HCT116 (cell line): ENCODE measurements at regions not wholly inside any gene's neighbourhood (a gene's known extent, or its start where the extent isn't known, plus 50 kb on each side); places are given as distances from the start of the nearest gene placed in this dataset.

Source experiments
- ATAC-seq: fragments of 200-7000 bp; cut with Tn5 transposase; 2 replicates; pipeline ENCODE4 v1.9.1; 2020; ENCODE audit warnings: mild to moderate bottlenecking, moderate library complexity
- BruUV-seq: library from RNA; stranded (reverse); fragments of 400-500 nt; replicated peaks from 2 replicates; lab custom pipeline; 2021; lab: Mats Ljungman, UMichigan
- CTCF ChIA-PET: fragments of 300-600 bp; sonication (Branson Sonifier 250); formaldehyde crosslinking; loops from one replicate; lab custom pipeline; 2021; ENCODE audit warnings: antibody characterized with exemption; lab: Charles Lee
- POLR2A ChIA-PET: fragments of 300-600, 350-600 bp; sonication (Branson Sonifier 250); formaldehyde crosslinking; loops from one replicate; lab custom pipeline; 2021; ENCODE audit warnings: antibody characterized with exemption; lab: Charles Lee
- RAD21 ChIA-PET, 2 experiments: fragments of 300-600 bp; sonication (Branson Sonifier 250); formaldehyde crosslinking; loops; one replicate each; lab custom pipeline; 2023; ENCODE audit warnings: low total read pairs in 2 of 2; ENCODE audit not compliant: uncharacterized antibody in 2 of 2, unreplicated experiment in 2 of 2, low non-redundant PET in 1 of 2; lab: Charles Lee
- DNase-seq: peaks from one replicate; pipeline ENCODE4 v3.0.0-alpha.2; 2010; ENCODE audit warnings: low read depth, low spot score
- H2AFZ ChIP-seq: fragments of 200-600 bp; shearing (Covaris generic), sonication (generic); 2 replicates; pipeline ENCODE4 v1.6.1; 2017; ENCODE audit warnings: low read depth, mixed run types, mixed read lengths, antibody characterized with exemption, low read length; ENCODE audit not compliant: poor library complexity, severe bottlenecking
- H3K27ac ChIP-seq: 2 replicates; pipeline ENCODE4 v1.5.1; 2012; ENCODE audit warnings: low read depth, low read length
- H3K27me3 ChIP-seq: fragments of 200-600 bp; sonication (generic); 2 replicates; pipeline ENCODE4 v1.6.1; 2016; ENCODE audit warnings: mixed run types, low read length, mixed read lengths; ENCODE audit not compliant: insufficient read depth
- H3K36me3 ChIP-seq, 2 experiments: fragments of 200-500 bp in 1 of 2; fragments of 200-600 bp in 1 of 2; sonication (Bioruptor generic) in 1 of 2; sonication (generic) in 1 of 2; 2 replicates each; pipeline versions ENCODE4 v1.5.1 to v1.6.1; 2014 to 2016; ENCODE audit warnings: low read length in 2 of 2, inconsistent platforms in 1 of 2, mixed read lengths in 1 of 2, mixed run types in 1 of 2; ENCODE audit not compliant: insufficient read depth in 2 of 2, control insufficient read depth in 1 of 2
- H3K4me1 ChIP-seq, 2 experiments: fragments of 200-600 bp in 1 of 2; sonication (generic) in 1 of 2; 2 replicates each; pipeline versions ENCODE4 v1.5.1 to v1.6.1; 2012 to 2017; ENCODE audit warnings: low read length in 2 of 2, inconsistent platforms in 1 of 2, mild to moderate bottlenecking in 1 of 2, mixed read lengths in 1 of 2, mixed run types in 1 of 2, moderate library complexity in 1 of 2; ENCODE audit not compliant: insufficient read depth in 2 of 2, control insufficient read depth in 1 of 2
- H3K4me2 ChIP-seq: fragments of 200-600 bp; sonication (generic); 2 replicates; pipeline ENCODE4 v1.6.1; 2017; ENCODE audit warnings: mixed run types, low read length, mixed read lengths
- H3K4me3 ChIP-seq, 2 experiments: fragments of 200-600 bp in 1 of 2; sonication (generic) in 1 of 2; replicated peaks in 1 of 2; 2 replicates each; pipeline ENCODE4 v1.5.1; 2011 to 2016; ENCODE audit warnings: low read length in 2 of 2, control low read depth in 1 of 2, low read depth in 1 of 2, mild to moderate bottlenecking in 1 of 2, mixed read lengths in 1 of 2, mixed run types in 1 of 2
- H3K79me2 ChIP-seq: fragments of 200-600 bp; sonication (generic); 2 replicates; pipeline ENCODE4 v1.6.1; 2017; ENCODE audit warnings: mild to moderate bottlenecking, mixed run types, low read length, moderate library complexity, mixed read lengths; ENCODE audit not compliant: insufficient read depth
- H3K9ac ChIP-seq: fragments of 200-600 bp; sonication (generic); 2 replicates; pipeline ENCODE4 v1.6.1; 2016; ENCODE audit warnings: low read length, mixed read lengths
- H3K9me2 ChIP-seq: fragments of 200-600 bp; sonication (generic), shearing (Covaris generic); 2 replicates; pipeline ENCODE4 v1.6.1; 2017; ENCODE audit warnings: mixed run types, mild to moderate bottlenecking, moderate library complexity; ENCODE audit not compliant: insufficient read depth
- H3K9me3 ChIP-seq, 2 experiments: fragments of 200-500 bp in 1 of 2; fragments of 200-600 bp in 1 of 2; sonication (Bioruptor generic) in 1 of 2; sonication (generic) in 1 of 2; 2 replicates each; pipeline ENCODE4 v1.6.1; 2014 to 2017; ENCODE audit warnings: low read length in 2 of 2, mixed read lengths in 2 of 2, inconsistent platforms in 1 of 2, low read depth in 1 of 2, mild to moderate bottlenecking in 1 of 2, mixed run types in 1 of 2, moderate library complexity in 1 of 2; ENCODE audit not compliant: control insufficient read depth in 1 of 2, insufficient read depth in 1 of 2
- H4K20me1 ChIP-seq: fragments of 200-600 bp; sonication (generic), shearing (Covaris generic); 2 replicates; pipeline ENCODE4 v1.6.1; 2017; ENCODE audit warnings: mixed run types, mild to moderate bottlenecking, moderate library complexity; ENCODE audit not compliant: insufficient read depth
- CBX3 ChIP-seq: IDR thresholded peaks from 2 replicates; pipeline ENCODE4 v1.6.1; 2012; ENCODE audit warnings: low read depth
- EGR1 ChIP-seq: IDR thresholded peaks from 2 replicates; pipeline ENCODE4 v1.6.1; 2012; ENCODE audit warnings: low read depth
- EZH2 ChIP-seq: fragments of 200-600 bp; sonication (generic); IDR thresholded peaks from 2 replicates; pipeline ENCODE4 v1.6.1; 2017; ENCODE audit warnings: antibody characterized with exemption, mixed run types
- EZH2phosphoT487 ChIP-seq: fragments of 200-600 bp; IDR thresholded peaks from 2 replicates; pipeline ENCODE4 v1.6.1; 2018; ENCODE audit warnings: antibody characterized with exemption, borderline replicate concordance
- FOSL1 ChIP-seq: IDR thresholded peaks from 2 replicates; pipeline ENCODE4 v1.6.1; 2012; ENCODE audit warnings: low read depth
- JUND ChIP-seq: IDR thresholded peaks from 2 replicates; pipeline ENCODE4 v1.6.1; 2012
- POLR2A ChIP-seq: IDR thresholded peaks from 2 replicates; pipeline ENCODE4 v1.7.0; 2011; ENCODE audit warnings: borderline replicate concordance; ENCODE audit not compliant: insufficient read depth, insufficient read length; ENCODE audit errors: extremely low read depth
- SIN3A ChIP-seq: IDR thresholded peaks from 2 replicates; pipeline ENCODE4 v1.6.1; 2012; ENCODE audit warnings: low read depth
- SP1 ChIP-seq: IDR thresholded peaks from 2 replicates; pipeline ENCODE4 v1.6.1; 2012; ENCODE audit warnings: low read depth
- SRF ChIP-seq: IDR thresholded peaks from 2 replicates; pipeline ENCODE4 v1.6.1; 2012; ENCODE audit warnings: low read depth
- TCF7L2 ChIP-seq: IDR thresholded peaks from 2 replicates; pipeline ENCODE4 v1.7.0; 2011; ENCODE audit warnings: borderline replicate concordance, inconsistent platforms; ENCODE audit not compliant: insufficient read depth, insufficient read length; ENCODE audit errors: extremely low read depth
- YY1 ChIP-seq: IDR thresholded peaks from 2 replicates; pipeline ENCODE4 v1.6.1; 2011; ENCODE audit warnings: low read length, low read depth, moderate library complexity, mild to moderate bottlenecking; ENCODE audit not compliant: insufficient replicate concordance; ENCODE audit errors: extremely low read depth
- ZFX ChIP-seq: fragments of 450-650 bp; IDR thresholded peaks from 2 replicates; pipeline ENCODE4 v1.6.1; 2017
- ZNF274 ChIP-seq: fragments of 200-500 bp; sonication (Bioruptor generic); IDR thresholded peaks from 2 replicates; pipeline ENCODE4 v1.6.1; 2014; ENCODE audit warnings: mild to moderate bottlenecking, low read depth, low read length, inconsistent platforms
- intact Hi-C: fragments of 100-400 bp; cut with micrococcal nuclease; formaldehyde crosslinking; loops from 2 replicates; pipeline ENCODE4 v1.10.0; 2022
- TF ChIP-seq, protein P1 (sequence below): IDR thresholded peaks from 2 replicates; pipeline ENCODE4 v1.6.1; 2011; ENCODE audit warnings: mild to moderate bottlenecking, low read length, moderate library complexity; ENCODE audit not compliant: insufficient replicate concordance; ENCODE audit errors: extremely low read depth
- TF ChIP-seq, protein P2 (sequence below): IDR thresholded peaks from 2 replicates; pipeline ENCODE4 v1.6.1; 2012; ENCODE audit warnings: low read depth

DNA sequence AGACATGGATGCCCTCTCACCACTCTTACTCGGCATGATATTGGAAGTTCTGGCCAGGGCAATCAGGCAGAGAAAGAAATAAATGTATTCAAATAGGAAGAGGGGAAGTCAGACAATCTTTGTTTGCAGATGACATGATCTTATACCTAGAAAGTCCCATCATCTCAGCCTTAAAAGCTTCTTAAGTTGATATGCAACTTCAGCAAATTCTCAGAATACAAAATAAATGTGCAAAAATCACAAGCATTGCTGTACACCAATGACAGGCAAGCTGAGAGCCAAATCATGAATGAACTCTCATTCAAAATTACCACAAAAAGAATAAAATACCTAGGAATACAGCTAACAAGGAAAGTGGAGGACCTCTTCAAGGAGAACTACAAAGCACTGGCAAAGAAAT lies 2190.4 kb downstream of the MAT2B start:
- H3K9me3 ChIP-seq = peaks cover 0 to 5% of the 10 kb centered on the region in 2 experiments; a peak in 2 of 4 replicates
- POLR2A ChIA-PET = no interaction called here
- CTCF ChIA-PET = no interaction called here

More for the DNA sequence above, 2190.4 kb downstream of the MAT2B start:
- no peaks in the 10 kb centered on the region for H3K9me2 ChIP-seq
- no peak overlapping the region for H3K9ac ChIP-seq
- H3K4me2 ChIP-seq = no peak overlapping the region
- intact Hi-C loops = no loop called here
- H3K79me2 ChIP-seq = no peaks in the 10 kb centered on the region
- H3K4me1 ChIP-seq = no peaks in the 10 kb centered on the region
- ATAC-seq = no peak
- RAD21 ChIA-PET = no interaction called here
- H3K36me3 ChIP-seq = no peaks in the 10 kb centered on the region
- no peak overlapping the region for H3K27ac ChIP-seq
- no peaks in the 10 kb centered on the region for H3K27me3 ChIP-seq
- DNase-seq = no peak
- H2AFZ ChIP-seq = no peak overlapping the region
- TF ChIP-seq YY1 (no peak), POLR2A (no peak), SIN3A (no peak), SP1 (no peak), CBX3 (no peak), FOSL1 (no peak), EGR1 (no peak), EZH2phosphoT487 (no peak), JUND (no peak), ZFX (no peak), SRF (no peak), EZH2 (no peak), ZNF274 (no peak), TCF7L2 (no peak)
- TF ChIP-seq, protein P1, sequence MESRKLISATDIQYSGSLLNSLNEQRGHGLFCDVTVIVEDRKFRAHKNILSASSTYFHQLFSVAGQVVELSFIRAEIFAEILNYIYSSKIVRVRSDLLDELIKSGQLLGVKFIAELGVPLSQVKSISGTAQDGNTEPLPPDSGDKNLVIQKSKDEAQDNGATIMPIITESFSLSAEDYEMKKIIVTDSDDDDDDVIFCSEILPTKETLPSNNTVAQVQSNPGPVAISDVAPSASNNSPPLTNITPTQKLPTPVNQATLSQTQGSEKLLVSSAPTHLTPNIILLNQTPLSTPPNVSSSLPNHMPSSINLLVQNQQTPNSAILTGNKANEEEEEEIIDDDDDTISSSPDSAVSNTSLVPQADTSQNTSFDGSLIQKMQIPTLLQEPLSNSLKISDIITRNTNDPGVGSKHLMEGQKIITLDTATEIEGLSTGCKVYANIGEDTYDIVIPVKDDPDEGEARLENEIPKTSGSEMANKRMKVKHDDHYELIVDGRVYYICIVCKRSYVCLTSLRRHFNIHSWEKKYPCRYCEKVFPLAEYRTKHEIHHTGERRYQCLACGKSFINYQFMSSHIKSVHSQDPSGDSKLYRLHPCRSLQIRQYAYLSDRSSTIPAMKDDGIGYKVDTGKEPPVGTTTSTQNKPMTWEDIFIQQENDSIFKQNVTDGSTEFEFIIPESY = no peak
- TF ChIP-seq, protein P2, sequence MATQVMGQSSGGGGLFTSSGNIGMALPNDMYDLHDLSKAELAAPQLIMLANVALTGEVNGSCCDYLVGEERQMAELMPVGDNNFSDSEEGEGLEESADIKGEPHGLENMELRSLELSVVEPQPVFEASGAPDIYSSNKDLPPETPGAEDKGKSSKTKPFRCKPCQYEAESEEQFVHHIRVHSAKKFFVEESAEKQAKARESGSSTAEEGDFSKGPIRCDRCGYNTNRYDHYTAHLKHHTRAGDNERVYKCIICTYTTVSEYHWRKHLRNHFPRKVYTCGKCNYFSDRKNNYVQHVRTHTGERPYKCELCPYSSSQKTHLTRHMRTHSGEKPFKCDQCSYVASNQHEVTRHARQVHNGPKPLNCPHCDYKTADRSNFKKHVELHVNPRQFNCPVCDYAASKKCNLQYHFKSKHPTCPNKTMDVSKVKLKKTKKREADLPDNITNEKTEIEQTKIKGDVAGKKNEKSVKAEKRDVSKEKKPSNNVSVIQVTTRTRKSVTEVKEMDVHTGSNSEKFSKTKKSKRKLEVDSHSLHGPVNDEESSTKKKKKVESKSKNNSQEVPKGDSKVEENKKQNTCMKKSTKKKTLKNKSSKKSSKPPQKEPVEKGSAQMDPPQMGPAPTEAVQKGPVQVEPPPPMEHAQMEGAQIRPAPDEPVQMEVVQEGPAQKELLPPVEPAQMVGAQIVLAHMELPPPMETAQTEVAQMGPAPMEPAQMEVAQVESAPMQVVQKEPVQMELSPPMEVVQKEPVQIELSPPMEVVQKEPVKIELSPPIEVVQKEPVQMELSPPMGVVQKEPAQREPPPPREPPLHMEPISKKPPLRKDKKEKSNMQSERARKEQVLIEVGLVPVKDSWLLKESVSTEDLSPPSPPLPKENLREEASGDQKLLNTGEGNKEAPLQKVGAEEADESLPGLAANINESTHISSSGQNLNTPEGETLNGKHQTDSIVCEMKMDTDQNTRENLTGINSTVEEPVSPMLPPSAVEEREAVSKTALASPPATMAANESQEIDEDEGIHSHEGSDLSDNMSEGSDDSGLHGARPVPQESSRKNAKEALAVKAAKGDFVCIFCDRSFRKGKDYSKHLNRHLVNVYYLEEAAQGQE = no peak
- H3K4me3 ChIP-seq = no peak overlapping the region
- no TSS peak for BruUV-seq
- no peaks in the 10 kb centered on the region for H4K20me1 ChIP-seq
